C4-2B (cell line): ENCODE measurements at regions not wholly inside any gene's neighbourhood (a gene's known extent, or its start where the extent isn't known, plus 50 kb on each side); places are given as distances from the start of the nearest gene placed in this dataset.

Experiments used
- ZFX ChIP-seq: fragments of 450-650 bp; IDR thresholded peaks from 2 replicates; pipeline ENCODE4 v1.6.1; 2017
- TF ChIP-seq, protein P1 (sequence below): fragments of 450-650 bp; conservative IDR thresholded peaks from 2 replicates; pipeline ENCODE4 v1.5.1; 2017; ENCODE audit warnings: mild to moderate bottlenecking

GRCh38 chr1:59151387-59151761 lies 145.5 kb upstream of the FGGY start:
- TF ChIP-seq, protein P1, sequence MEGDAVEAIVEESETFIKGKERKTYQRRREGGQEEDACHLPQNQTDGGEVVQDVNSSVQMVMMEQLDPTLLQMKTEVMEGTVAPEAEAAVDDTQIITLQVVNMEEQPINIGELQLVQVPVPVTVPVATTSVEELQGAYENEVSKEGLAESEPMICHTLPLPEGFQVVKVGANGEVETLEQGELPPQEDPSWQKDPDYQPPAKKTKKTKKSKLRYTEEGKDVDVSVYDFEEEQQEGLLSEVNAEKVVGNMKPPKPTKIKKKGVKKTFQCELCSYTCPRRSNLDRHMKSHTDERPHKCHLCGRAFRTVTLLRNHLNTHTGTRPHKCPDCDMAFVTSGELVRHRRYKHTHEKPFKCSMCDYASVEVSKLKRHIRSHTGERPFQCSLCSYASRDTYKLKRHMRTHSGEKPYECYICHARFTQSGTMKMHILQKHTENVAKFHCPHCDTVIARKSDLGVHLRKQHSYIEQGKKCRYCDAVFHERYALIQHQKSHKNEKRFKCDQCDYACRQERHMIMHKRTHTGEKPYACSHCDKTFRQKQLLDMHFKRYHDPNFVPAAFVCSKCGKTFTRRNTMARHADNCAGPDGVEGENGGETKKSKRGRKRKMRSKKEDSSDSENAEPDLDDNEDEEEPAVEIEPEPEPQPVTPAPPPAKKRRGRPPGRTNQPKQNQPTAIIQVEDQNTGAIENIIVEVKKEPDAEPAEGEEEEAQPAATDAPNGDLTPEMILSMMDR: no peak
- no peak for TF ChIP-seq ZFX
